ENCODE measurements at regions not wholly inside any gene's neighbourhood (a gene's known extent, or its start where the extent isn't known, plus 50 kb on each side); places are given as distances from the start of the nearest gene placed in this dataset.

DNA sequence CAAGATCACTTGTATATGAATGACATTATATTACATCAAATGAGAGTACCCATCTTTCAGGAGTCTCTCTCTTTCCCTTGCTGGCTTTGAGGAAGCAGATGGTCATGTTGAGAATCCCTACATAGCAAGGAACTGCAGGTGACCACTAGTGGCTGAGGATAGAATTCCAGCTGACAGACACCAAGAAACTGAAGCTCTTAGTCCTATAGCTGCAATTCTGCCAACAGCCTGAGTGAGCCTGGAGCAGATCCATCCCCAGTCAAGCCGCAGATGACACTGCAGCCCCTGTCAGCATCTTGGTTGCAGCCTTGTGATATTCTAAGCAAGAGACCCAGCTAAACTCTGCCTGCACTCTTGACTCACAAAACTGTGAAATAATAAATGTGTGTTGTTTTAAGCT lies 531.5 kb downstream of the CSNK1G3 start:
- TF ChIP-seq, protein P1, sequence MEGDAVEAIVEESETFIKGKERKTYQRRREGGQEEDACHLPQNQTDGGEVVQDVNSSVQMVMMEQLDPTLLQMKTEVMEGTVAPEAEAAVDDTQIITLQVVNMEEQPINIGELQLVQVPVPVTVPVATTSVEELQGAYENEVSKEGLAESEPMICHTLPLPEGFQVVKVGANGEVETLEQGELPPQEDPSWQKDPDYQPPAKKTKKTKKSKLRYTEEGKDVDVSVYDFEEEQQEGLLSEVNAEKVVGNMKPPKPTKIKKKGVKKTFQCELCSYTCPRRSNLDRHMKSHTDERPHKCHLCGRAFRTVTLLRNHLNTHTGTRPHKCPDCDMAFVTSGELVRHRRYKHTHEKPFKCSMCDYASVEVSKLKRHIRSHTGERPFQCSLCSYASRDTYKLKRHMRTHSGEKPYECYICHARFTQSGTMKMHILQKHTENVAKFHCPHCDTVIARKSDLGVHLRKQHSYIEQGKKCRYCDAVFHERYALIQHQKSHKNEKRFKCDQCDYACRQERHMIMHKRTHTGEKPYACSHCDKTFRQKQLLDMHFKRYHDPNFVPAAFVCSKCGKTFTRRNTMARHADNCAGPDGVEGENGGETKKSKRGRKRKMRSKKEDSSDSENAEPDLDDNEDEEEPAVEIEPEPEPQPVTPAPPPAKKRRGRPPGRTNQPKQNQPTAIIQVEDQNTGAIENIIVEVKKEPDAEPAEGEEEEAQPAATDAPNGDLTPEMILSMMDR (IDR thresholded peaks at IDR 0.05), result peak in 2 of 6 experiments; percentile 14 to 16
- no peak for TF ChIP-seq POLR2A (IDR thresholded peaks at IDR 0.05)
